Amniotic epithelial cell (primary cell): ENCODE measurements at regions not wholly inside any gene's neighbourhood (a gene's known extent, or its start where the extent isn't known, plus 50 kb on each side); places are given as distances from the start of the nearest gene placed in this dataset.
A peak's percentile ranks its signal among the peaks of the same experiment; 100 is the strongest.
"Not testable (repeated sequence)": the region's sequence is repeated elsewhere in the genome, so short reads cannot be mapped to it uniquely, and the experiment has no call there.

ENCODE experiments used
- DNase-seq: peaks from one replicate; pipeline ENCODE4 v3.0.0-alpha.2; 2010; ENCODE audit warnings: low read depth

GRCh38 chr3:112736805-112737566 lies 96.0 kb upstream of the CCDC80 start:
- no peak for DNase-seq

- no peak for DNase-seq
Observed at GRCh38 chr3:112736386-112736785, 95.4 kb upstream of the CCDC80 start.

- no peak for DNase-seq
Observed at GRCh38 chr3:112735926-112736325, 95.0 kb upstream of the CCDC80 start.

GRCh38 chr3:112734736-112735350 lies 93.9 kb upstream of the CCDC80 start:
- DNase-seq: peak; percentile 64

GRCh38 chr3:112734171-112734570 lies 93.2 kb upstream of the CCDC80 start:
- DNase-seq: no peak

GRCh38 chr3:112730210-112730609 lies 89.3 kb upstream of the CCDC80 start:
- DNase-seq: no peak

- no peak for DNase-seq
Observed at GRCh38 chr3:112721231-112721630, 80.3 kb upstream of the CCDC80 start.

- DNase-seq: no peak
Observed at GRCh38 chr3:112718967-112719366, 78.0 kb upstream of the CCDC80 start.

GRCh38 chr3:112718516-112718915 lies 77.6 kb upstream of the CCDC80 start:
- no peak for DNase-seq

GRCh38 chr3:112709911-112710310 lies 69.0 kb upstream of the CCDC80 start:
- DNase-seq: no peak

GRCh38 chr3:112699436-112699978 lies 58.6 kb upstream of the CCDC80 start:
- DNase-seq: peak; percentile 79

GRCh38 chr3:112698442-112698841 lies 57.5 kb upstream of the CCDC80 start:
- DNase-seq: not testable (repeated sequence)

- not testable (repeated sequence) for DNase-seq
Observed at GRCh38 chr3:112696244-112696643, 55.3 kb upstream of the CCDC80 start.

- DNase-seq: not testable (repeated sequence)
Observed at GRCh38 chr3:112695377-112696108, 54.6 kb upstream of the CCDC80 start.

- not testable (repeated sequence) for DNase-seq
Observed at GRCh38 chr3:112694906-112695305, 54.0 kb upstream of the CCDC80 start.

GRCh38 chr3:112693186-112693585 lies 52.2 kb upstream of the CCDC80 start:
- DNase-seq: no peak
